NCI-H2029 treated with DMSO at 0.1 percent for 48 hours (cell line): ENCODE measurements at regions not wholly inside any gene's neighbourhood (a gene's known extent, or its start where the extent isn't known, plus 50 kb on each side); places are given as distances from the start of the nearest gene placed in this dataset.

Experiments used
- DNase-seq: peaks from one replicate; lab custom pipeline; 2025; lab: John Stamatoyannopoulos, UW

DNA sequence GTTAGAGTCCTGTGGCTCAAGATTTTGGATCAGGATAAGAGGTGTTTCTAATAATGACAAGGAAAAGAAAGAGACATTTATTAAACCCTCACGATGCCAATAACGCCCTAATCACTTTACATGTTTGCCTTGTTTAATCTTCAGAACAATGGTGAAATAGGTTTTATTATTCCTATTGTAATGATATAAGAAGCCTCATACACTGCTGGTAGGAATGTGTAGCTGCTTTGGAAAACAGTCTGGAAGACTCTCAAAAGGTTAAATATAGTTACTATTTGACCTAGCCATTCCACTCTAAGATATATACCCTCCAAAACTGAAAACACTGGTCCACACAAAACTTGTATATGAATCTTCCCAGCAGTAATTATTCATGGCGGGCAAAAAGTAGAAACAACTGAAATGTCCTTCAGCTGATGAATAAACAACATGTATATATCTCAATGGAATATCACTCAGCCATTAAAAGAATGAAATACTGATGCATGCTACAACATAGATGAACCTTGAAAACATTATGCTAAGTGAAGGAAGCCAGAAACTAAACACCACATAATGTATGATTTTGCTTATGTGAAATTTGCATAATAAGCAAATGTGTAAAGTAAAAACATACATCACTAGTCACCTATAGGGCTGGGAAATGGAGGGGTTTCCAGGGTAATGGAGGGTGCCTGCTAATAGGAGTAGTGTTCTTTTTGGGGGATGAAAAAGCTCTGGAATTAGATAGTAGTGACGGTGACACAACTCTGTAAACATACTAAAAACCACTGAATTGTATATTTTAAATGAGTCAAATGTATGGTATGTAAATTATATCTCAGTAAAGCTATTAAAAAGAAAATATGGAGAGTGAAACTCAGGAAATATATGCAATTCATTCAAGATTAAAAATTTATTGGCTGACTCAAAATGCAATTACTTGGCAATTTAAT lies 76.9 kb upstream of the ANK3 start:
- no peak for DNase-seq

DNA sequence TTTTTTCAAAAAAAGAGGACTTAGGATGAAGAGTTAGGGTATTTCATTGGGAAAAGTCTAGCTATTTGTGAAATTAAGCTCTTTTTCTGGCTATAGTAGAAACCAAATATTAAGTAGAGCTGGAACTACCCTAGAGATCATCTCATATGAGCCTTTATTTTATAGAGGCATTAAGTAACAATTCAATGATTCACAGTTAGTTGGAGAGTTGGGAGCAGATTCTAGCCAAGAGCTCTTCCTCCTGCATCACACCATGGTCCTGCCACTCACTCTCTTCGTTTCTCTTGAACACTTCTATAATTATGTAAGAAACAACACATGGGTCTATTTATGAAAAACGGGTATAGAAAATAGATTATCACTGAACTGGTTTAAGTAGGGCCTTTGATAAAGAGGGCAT lies 76.1 kb upstream of the ANK3 start:
- no peak for DNase-seq

DNA sequence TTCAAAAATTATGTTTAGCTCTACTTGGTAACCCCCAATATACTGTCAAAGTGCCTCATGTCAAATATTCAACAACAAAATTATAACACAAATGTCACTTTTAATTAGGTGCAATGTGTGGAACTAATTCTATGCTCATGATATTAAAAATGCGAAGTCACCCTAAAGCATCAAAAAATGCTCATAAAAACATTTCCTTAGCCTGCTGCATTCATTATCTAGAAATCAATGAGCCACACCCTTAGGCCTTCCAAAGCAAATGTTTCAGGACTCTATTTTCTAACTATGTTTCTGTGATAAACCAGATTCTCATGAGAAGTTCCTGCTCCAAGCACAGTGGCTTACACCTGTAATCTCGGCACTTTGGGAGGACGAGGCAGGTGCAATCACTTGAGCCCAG lies 75.0 kb upstream of the ANK3 start:
- DNase-seq, result no peak

DNA sequence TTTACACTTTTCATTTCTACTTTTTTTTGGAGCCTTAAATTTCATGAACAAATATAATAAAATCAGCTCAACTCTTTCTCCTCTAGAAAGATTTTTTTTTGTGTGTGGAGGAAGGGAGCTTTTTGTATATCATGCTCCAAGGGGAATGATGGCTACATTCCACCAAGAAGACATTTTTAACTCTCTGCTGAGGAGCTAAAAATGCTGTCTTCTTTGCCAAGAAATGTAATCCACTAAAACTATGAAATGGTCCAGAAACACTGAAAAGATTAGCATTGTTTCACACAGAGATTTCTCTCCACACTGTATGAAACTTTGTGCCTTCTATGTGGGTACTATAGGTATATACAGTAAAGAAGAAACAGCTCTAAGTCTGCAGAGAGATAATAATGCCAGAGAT lies 74.1 kb upstream of the ANK3 start:
- DNase-seq, result no peak

DNA sequence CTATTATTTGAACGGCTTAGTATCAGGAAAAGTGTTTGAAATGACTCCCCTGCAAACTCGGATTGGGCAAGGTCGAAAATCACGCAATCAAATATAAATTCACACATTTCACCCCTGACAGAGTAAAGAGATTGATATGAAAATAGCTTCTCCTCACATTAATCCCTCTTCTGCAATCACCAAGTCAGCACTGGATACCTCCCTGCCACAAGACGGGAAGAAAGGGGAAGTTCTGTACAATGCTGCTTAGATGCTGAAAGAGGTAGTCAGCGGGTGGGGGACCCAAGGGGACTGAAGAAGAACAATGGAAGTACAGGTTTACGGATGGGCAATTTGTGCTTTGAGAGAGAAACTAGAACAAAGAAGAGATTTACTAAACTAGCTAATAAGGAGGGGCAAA lies 72.0 kb upstream of the ANK3 start:
- DNase-seq, result no peak

DNA sequence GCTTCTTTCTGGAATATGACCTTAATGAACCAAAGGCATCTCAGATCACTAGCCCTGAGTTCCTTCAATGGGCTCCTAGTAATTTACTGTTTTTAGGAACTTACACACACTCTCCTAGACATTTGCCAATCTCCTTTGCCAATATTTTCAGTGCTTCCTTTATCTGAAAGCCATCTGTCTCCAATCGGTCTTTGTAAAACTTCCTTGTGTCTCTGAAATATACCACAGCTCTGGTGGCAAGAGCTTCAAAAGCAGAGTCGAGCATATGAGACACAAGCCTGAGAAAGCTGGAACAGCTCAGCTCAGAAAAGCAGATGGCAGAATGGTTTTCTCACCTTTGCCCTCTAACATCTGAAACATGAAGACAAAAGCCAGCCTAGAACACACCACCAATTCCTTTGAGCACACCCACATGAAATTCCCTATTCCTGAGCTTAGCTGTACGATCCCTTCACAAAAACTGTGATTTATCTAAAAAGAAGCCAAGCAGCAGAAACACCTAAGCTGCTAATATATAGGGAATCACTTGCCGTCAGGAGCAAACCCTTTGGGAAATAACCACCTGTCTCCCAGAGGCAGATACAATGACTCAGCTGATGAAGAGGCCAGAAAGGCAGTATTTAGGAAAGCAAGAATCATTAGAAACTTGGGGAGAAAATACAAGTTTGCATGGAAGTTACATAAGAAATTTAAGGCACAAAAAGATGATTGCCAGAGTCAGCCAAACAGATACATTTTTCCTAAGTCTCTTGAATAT lies 70.2 kb upstream of the ANK3 start:
- DNase-seq, result no peak

DNA sequence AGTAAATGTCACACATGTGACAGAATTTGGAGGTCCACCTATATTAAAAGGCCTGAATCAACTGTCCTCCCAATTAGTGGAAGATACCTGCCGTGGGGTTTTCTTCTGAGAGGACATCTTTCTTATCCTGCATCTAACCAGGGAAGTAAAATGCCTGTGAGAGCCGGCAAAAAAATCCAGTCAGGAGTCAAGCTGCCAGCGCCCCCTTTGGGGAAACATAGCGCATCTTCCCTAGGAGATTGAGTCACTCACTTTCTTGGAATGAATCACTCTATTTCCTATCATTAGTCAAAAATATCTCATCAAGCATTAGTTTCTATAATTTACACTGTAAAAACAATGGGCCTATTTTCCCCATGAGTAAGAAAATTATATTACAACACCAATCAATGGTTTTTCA lies 66.4 kb upstream of the ANK3 start:
- DNase-seq, result no peak

DNA sequence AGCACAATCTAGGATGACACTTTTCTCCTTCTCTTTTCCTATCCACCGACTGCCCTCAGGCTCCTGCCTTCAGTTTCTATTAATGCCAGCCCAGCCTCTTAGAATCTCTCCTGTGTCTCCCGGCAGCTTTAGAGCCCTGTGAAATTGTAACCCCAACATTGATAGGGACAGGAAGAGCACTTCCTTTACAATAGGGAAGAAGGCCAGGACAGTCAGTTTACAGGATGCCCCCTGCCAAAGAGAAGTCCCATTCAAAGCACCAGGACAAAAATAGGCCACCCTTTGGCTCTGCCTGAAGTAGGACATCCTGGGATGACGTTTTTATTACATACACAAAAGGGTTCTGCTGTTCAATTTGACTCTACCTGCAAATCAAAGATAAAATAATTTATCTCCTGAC lies 64.7 kb upstream of the ANK3 start:
- DNase-seq, result no peak

DNA sequence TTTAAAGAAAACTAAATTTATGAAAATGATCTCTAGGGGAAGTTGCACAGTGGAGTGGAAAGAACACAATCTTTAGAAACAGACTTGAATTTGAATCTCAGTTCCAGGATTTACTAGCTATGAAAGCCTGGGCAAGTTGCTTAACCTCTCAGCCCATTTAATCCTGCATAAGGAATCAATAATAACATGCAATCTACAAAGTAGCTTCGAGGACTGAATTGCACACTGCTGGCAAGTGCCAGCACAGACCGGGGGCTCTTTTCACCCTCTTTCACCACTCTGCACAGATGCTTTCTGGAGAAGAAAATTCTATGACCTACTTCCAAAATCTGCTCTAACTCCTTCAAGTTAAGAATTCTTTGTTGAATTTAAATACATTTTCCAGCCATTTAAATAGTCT lies 63.4 kb upstream of the ANK3 start:
- no peak for DNase-seq

DNA sequence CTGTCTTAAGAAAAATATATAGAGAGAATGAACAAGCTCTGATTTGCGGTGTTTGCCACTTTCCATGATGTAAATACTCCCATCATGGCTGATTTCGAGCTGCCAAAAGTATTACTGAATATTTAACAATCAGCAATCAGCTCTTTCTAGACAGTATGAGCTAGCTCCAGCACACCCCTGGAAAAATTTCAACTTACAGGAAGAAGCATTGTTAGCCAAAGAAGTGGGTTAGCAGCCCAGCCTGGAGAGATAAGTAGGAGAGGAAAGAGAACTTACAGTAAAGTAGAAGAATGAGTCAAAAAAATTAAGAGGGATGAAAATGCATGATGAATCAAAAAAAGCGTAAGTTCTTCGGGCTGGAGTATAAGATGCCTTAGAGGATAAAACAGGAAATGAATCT lies 60.6 kb upstream of the ANK3 start:
- DNase-seq, result no peak

DNA sequence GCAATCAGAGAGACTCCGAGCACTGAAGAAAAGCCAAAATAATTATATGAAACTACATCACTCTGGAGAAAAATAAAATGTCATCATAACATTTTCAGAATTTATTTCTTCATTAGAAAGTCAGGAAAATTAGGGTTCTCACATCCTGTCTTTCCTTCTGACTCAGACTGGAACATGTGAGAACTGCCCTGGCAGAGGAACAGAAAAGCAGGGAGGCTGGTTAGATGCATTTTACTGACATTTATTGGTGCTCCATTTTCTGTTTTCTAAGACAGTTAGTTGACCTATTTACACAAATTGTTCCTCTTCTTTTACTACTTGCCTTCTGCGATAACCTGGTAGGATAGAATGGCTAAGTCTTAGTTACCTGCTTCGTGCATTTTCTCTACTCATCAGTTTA lies 58.6 kb upstream of the ANK3 start:
- DNase-seq, result no peak

DNA sequence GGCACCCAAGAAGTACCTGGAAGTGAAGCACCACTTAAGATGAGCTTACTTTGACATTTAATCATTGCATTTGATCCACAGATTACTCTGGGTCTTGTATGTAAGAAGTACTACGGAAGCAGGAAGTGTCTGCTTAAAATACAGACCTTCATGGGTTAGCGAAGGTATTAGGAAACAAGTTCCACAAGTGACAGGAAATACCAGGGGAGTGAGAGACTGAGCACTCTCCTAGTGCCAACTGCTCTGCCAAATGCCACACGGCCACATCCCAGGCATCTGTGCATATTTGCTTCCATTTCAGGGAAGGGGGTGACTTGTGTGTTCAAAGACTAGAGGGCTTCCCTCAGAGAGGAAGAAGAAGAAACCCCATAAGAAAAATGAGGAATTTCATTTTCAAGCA lies 57.2 kb upstream of the ANK3 start:
- no peak for DNase-seq

DNA sequence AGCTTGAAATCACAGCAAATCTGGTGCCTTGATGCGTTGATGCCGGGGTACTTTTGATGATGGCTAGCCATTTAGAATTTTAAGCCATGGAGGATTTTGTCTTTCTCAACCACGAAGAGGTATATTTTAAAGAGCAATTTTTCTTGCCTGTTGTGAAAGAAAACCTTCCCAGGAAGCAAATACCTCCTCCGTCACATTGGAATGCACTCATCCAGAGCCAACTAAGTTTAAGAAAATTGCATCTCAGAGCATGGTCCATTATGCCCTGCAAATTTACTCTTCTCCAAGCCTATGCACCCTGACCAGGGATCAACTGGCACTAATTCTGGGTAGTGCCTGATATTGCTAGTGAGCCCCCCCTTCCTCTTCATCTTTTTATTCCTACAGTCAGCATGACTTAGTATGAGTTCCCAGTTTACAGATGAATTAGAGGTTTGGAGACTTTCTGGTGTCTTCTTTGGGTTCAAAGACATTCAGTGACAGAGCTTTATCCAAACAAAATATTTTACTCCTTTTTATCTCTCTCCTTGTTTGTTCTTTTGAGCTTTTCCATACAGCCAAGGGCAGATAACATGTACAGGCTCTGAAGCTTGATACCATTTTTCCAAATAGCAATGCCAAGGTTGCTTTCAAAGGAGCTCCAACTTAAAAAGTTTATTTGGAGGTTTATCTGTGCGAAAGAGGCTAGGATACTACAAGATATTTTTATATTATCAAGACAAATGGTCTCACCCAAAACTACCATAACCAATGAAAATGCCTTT lies 56.6 kb upstream of the ANK3 start:
- DNase-seq, result no peak

DNA sequence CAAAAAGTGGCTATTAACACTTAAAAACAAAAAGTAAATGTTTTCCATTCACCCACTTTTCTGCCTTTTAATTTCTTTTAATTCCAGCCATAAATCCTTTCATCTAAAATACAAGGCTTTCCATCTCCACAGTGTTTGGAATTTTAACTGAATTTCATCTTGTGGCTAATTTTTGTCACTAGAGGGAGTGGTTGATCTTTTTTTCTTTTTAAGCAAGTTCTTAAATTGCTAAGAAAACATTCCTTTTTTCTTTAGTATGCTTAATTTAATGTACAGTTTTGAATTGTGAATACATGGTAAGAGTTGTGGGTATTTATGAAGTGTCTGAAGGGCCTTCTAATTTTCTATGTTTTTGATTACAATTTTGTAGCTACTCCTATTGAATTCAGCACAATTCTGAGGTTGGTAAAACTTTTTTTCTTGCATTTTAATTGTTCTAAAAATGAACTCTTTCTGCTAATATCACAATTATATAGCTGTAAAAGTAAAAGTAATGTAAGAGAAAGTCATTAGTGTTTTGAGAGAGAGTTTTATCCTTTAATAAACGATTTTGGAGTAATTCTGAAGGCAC lies 54.9 kb upstream of the ANK3 start:
- DNase-seq, result no peak

DNA sequence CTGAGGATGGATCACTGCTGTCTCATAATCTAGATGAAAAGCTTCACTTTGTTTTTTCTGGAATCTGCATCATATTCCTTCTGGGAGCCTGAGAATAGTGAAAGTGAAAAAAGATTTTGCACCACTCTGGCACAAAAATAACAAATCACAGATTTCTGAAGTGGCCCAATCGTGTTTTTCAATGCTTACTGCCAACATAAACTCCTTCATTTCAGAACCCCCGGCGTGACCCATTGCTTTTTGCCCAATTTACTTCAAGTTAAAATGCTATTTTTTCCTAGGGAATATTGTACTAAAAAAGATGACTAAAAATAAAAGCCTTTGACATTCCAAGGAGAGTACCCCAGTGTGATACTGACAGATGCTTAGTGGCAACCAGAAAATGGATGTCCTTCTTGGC lies 53.7 kb upstream of the ANK3 start:
- DNase-seq, result no peak

DNA sequence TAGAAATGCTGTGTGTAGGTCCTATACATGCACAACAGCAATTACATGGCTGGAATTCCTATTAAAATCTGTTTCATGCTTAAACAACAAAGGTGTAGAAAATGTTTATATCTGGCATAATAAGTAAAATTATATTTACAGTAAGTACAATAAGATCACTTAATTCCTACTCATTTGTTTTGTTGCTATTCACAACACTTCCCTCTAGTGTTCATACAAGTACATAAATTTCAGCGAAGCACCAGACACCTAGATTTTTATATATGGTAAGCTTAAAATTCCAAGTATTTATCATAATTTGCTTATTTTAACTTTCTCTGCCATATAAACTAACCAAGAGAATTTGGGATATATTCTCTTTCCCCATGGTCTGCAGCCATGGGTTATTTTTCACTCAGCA lies 51.8 kb upstream of the ANK3 start:
- DNase-seq, result no peak

DNA sequence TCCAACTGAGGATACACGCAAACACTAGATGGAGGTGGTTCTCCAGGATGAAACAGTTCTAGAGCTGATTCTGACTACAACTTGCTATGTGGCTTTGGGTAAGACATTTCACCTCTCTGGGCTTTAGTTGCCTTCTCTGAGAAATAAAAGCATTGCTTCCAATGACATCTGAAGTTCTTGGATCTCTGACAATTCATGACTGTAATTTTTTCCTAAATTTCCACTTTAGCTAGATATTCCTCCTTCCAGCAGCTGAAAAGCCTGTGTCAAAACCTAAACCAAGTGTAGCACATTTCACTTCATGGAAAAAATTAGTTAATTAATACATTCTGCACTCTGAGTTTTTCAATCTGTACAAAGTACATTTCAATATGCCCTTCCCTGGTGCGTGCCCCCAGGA lies 50.0 kb upstream of the ANK3 start:
- no peak for DNase-seq
